ENCODE measurements at regions not wholly inside any gene's neighbourhood (a gene's known extent, or its start where the extent isn't known, plus 50 kb on each side); places are given as distances from the start of the nearest gene placed in this dataset.
A peak's percentile ranks its signal among the peaks of the same experiment; 100 is the strongest.

DNA sequence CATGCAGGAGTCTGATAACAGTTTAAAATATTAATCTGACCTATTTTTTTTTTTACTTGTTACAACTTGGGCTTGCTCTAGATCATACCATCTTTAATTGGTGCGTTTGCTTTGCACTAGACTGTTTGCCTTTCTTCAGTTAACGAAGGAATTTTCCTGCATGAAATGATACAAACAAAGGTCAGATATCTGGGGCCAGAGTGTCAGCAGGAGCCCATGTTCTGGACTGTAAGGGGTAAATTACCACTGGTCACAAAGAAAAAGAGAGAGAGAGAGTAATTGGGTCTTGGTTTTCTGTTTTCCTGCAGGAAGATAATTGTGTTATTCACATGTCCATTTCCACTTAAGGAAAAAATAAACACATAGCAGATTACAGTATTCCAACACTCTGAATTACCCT lies 399.4 kb upstream of the MARCKS start:
- no peak for DNase-seq (ENCODE audit: low read depth)

DNA sequence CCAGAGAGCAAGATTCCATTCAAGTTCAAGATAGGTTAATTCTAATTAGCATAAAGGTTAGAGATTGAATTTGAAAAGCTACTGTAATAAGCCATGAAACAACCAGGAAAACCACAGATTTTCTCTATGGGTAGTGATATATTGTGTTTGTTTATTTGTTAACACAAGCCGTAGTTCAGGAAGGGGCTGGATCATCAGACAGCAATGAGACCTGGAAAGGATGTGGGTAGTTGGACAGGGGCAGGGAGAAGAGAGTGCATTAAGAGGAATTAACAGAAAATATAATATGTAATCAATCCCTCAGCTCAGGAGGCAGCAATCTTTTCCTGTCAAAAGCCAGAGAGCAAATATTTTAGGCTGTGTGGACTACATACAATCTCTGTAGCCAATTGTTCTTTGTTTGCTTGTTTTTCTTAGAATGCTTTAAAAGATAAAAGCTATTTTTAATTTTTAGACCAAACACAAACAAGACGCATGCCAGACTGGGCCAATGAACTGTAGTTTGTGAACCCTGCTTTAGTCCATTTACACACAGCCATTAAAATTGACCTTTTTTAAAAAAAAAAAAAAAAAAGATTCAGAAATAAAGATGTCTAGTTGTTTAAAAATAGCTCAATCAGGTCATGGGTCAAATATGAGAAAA lies 398.7 kb upstream of the MARCKS start:
- no peak for DNase-seq (ENCODE audit: low read depth)

- DNase-seq (ENCODE audit: low read depth) = no peak
Measured at GRCh38 chr6:113461153-113461932, 395.8 kb upstream of the MARCKS start.

DNA sequence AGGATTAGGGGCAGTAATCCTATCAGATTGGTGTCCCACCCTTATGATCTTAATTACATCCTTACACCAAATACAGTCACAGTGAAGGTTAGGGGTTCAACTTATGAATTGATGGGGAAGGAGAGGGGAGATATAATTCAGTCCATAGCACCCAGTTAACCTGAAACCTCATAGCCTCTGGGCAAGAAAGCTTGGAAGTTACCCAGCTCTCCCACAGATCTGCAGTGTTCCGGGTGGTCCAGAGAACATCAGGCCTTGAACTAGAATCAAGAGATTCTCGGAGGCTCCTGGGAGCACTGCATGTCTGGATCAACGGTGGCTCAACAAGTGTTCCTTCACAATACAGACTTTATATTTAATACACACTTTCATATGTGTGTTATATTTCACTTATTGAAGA lies 392.6 kb upstream of the MARCKS start:
- DNase-seq (ENCODE audit: low read depth) = no peak

GRCh38 chr6:113464960-113465359 lies 392.2 kb upstream of the MARCKS start:
- no peak for DNase-seq (ENCODE audit: low read depth)

GRCh38 chr6:113466526-113466925 lies 390.6 kb upstream of the MARCKS start:
- no peak for DNase-seq (ENCODE audit: low read depth)

DNA sequence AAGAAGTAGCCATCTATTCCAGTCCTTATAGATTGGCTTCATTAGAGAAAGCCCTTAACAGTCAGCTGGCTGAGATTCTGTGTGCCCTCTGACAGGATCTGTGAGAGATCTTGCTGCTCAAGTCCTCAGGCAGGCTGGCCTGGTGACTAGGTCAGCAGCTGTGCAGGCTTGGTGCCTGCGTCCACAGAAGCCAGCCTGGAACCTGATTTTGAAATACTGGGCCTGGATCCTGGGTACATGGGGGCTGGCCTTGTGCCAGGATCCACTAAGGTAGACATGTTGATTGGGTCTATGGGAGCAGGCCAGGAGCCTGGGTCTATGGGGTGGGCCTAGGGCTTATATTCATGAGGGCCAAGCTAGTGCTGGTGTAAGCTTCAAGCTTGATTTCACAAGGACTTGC lies 381.8 kb upstream of the MARCKS start:
- no peak for DNase-seq (ENCODE audit: low read depth)

GRCh38 chr6:113476937-113477839 lies 380.0 kb upstream of the MARCKS start:
- no peak for DNase-seq (ENCODE audit: low read depth)

DNA sequence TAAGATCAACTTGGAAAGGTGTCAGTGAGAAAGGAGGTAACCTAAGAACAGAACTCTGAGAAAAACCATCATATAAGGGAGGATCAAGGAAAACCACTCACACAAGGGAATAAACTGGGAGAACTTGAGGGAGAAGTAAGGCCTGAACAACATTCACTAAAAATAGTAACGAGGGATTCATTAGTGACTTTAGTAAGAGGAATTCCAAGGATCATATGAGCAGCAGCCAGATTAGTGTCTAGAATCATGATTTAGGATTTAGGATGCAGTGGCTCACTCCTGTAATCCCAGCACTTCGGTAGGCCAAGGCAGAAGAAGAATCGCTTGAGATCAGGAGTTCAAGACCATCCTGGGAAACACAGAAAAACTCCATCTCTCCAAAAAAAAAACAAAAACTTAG lies 376.5 kb upstream of the MARCKS start:
- no peak for DNase-seq (ENCODE audit: low read depth)

GRCh38 chr6:113481458-113481857 lies 375.7 kb upstream of the MARCKS start:
- no peak for DNase-seq (ENCODE audit: low read depth)

- DNase-seq (ENCODE audit: low read depth) = no peak
Measured at GRCh38 chr6:113481910-113482309, 375.2 kb upstream of the MARCKS start.

GRCh38 chr6:113482771-113483170 lies 374.4 kb upstream of the MARCKS start:
- DNase-seq (ENCODE audit: low read depth) = no peak

DNA sequence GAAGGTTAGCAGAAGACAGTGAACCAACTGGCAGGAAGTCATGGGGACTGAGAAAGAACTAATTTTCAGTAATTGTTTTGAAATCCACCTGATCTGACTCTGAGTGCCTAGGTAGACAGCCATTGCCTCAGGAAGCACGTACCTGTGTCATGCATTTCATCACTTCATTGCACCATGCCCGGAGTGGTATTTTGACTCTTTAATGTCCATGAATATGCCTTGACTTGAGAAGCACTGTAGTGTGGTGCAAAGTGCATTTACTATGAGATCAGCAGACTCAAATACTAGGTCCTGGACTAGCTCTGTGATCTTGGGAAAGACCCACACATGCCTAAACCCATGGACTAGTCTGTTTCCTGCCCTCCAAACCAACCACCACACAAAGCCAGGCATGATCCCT lies 370.9 kb upstream of the MARCKS start:
- no peak for DNase-seq (ENCODE audit: low read depth)

GRCh38 chr6:113487489-113488058 lies 369.6 kb upstream of the MARCKS start:
- no peak for DNase-seq (ENCODE audit: low read depth)

- DNase-seq (ENCODE audit: low read depth) = no peak
Measured at GRCh38 chr6:113488061-113488460, 369.1 kb upstream of the MARCKS start.

DNA sequence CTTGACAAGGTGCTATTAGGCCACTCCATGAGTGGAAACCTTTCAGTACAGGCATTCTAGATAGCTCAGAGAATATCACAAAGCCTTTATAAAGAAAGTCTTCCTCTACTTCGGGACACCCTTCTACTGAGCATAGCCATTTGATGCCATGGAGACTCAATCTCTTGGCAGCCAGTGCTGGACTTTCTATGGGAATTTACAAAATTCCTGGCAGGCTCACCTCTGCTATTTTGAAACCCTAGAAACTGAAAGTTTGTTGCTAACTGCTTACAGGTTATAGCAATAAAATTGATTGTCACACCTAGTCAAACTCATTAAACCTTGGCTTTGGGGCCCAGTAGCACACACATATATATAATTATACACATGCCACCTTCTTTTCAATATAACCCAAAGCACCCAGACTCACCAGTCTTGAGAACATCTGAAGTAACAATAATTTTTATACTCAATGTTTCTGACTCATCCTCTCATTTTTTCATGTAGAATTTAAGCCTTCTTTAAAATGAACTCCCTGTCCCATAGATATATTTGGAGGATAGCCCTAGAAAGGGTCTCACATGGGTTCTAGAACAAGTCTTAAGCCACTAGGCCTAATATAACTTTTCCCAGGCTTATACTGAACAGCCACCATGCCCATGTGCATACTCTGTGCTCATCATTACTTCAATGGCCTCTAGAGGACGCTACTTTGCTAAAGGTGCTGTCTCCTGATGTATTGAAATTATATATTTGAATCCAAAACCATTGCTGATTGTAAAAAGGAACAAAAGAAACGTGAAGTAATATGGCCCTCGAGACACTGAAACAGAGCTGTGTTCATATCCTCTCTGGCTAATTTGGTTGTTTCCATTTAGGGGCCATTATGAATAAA lies 368.1 kb upstream of the MARCKS start:
- no peak for DNase-seq (ENCODE audit: low read depth)

GRCh38 chr6:113489952-113490746 lies 367.0 kb upstream of the MARCKS start:
- DNase-seq (ENCODE audit: low read depth) = peak; percentile 72

DNA sequence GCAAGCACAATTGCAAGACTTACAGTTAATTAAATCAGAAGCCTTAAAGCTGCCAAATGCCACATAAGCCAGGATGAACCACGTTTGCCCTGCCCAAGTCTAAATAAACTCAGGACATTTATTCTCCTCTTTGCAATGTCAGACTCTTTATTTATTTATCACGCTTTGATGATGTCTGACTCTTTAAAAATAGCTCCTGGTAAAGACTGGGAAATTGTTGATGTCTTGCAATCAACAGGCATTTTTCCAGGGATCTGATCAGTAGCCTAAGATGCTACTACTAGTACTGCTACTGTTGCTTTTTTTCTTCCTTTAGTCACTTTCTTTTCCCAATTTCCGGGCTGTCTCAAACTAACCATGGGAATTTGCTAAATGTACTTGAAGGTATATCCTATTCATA lies 365.8 kb upstream of the MARCKS start:
- no peak for DNase-seq (ENCODE audit: low read depth)

DNA sequence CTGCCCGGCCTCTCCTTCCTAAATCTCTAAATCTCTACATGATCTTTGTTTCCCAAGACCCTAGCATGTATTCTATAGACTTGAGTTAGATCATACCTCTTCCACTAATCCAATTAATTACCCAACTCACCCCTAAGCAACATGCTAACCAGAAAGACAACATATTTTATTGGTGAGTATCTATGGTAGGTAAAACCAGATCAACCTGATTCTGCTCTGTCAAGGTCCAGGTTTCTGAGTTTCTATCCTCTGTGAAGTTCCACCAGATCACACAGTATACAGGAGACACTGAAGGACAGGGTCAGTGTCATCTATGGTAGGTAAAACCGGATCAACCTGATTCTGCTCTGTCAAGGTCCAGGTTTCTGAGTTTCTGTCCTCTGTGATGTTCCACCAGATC lies 363.2 kb upstream of the MARCKS start:
- no peak for DNase-seq (ENCODE audit: low read depth)

- no peak for DNase-seq (ENCODE audit: low read depth)
Measured at GRCh38 chr6:113495521-113495920, 361.6 kb upstream of the MARCKS start.

DNA sequence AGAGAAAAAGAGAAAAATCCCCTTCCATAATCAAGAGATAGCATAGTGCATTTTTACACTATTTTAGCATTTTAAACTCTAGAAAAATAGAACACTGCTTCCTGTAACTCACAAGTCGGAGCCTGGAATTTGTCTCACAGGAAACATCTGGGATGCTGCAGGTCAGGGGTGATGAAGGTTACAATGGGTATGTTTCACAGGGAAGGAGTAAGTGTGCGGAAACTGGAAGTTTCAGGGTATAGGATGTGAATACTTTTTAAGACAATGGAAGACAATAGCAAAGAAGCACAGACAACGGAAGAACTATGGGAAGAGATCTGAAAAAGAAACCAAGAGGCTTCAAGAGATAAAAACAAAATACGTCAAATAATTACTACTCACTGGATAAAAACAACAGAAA lies 361.0 kb upstream of the MARCKS start:
- DNase-seq (ENCODE audit: low read depth) = no peak
